ENCODE measurements at regions not wholly inside any gene's neighbourhood (a gene's known extent, or its start where the extent isn't known, plus 50 kb on each side); places are given as distances from the start of the nearest gene placed in this dataset.
A peak's percentile ranks its signal among the peaks of the same experiment; 100 is the strongest.

GRCh38 chr5:11962122-11962521 lies 57.9 kb upstream of the CTNND2 start:
- DNase-seq = no peak

DNA sequence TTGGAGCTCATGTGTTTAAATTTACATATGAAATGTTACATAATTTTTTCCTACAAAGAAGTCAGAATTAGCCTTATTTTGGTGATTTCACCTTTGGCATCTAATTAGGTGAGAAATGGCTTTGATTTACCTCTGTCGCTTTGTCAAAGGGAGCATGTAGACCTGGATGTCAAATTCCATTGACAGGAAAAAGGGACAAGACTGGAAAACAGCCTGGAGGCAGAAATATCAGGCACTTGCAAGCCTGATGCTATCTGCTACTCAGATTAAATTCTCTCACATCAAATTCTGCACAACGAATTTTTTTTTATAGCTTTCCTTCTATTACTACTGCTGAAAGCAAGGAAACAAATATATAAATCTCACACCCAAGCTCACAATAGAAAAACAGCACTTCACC lies 54.1 kb upstream of the CTNND2 start:
- DNase-seq = no peak

- DNase-seq = peak; percentile 27
Observed at GRCh38 chr5:11955331-11955730, 51.1 kb upstream of the CTNND2 start.

Measured in fibroblast of skin of back (primary cell).